DMS53 treated with DMSO at 0.1 percent for 48 hours (cell line): ENCODE measurements at regions not wholly inside any gene's neighbourhood (a gene's known extent, or its start where the extent isn't known, plus 50 kb on each side); places are given as distances from the start of the nearest gene placed in this dataset.

ENCODE experiments used
- DNase-seq: peaks from one replicate; lab custom pipeline; 2025; ENCODE audit not compliant: unreplicated experiment; lab: John Stamatoyannopoulos, UW

- DNase-seq = no peak
Measured at GRCh38 chr10:78527296-78527695, 493.6 kb downstream of the RPS24 start.

GRCh38 chr10:78528749-78529204 lies 495.1 kb downstream of the RPS24 start:
- peak; percentile 89 for DNase-seq

- peak; percentile 79 for DNase-seq
Measured at GRCh38 chr10:78529262-78529661, 495.6 kb downstream of the RPS24 start.

- DNase-seq = no peak
Measured at GRCh38 chr10:78531088-78531487, 497.4 kb downstream of the RPS24 start.

- no peak for DNase-seq
Measured at GRCh38 chr10:78532480-78533042, 498.9 kb downstream of the RPS24 start.

GRCh38 chr10:78533098-78533497 lies 499.4 kb downstream of the RPS24 start:
- DNase-seq = no peak

- no peak for DNase-seq
Measured at GRCh38 chr10:78533776-78534175, 500.1 kb downstream of the RPS24 start.

- no peak for DNase-seq
Measured at GRCh38 chr10:78535716-78536218, 502.1 kb downstream of the RPS24 start.

GRCh38 chr10:78537018-78537417 lies 503.4 kb downstream of the RPS24 start:
- no peak for DNase-seq

GRCh38 chr10:78539247-78539766 lies 505.6 kb downstream of the RPS24 start:
- DNase-seq = no peak

- peak; percentile 89 for DNase-seq
Measured at GRCh38 chr10:78540355-78541076, 506.9 kb downstream of the RPS24 start.

GRCh38 chr10:78541481-78542140 lies 507.9 kb downstream of the RPS24 start:
- DNase-seq = no peak

GRCh38 chr10:78542141-78542489 lies 508.5 kb downstream of the RPS24 start:
- no peak for DNase-seq

GRCh38 chr10:78542521-78542920 lies 508.9 kb downstream of the RPS24 start:
- no peak for DNase-seq

- no peak for DNase-seq
Measured at GRCh38 chr10:78543031-78543748, 509.5 kb downstream of the RPS24 start.

GRCh38 chr10:78543749-78544362 lies 510.2 kb downstream of the RPS24 start:
- no peak for DNase-seq

GRCh38 chr10:78544423-78545090 lies 510.9 kb downstream of the RPS24 start:
- no peak for DNase-seq

GRCh38 chr10:78545756-78546155 lies 512.1 kb downstream of the RPS24 start:
- no peak for DNase-seq

- no peak for DNase-seq
Measured at GRCh38 chr10:78547397-78547796, 513.7 kb downstream of the RPS24 start.

- DNase-seq = no peak
Measured at GRCh38 chr10:78547905-78548304, 514.2 kb downstream of the RPS24 start.
